GM12878 (cell line): ENCODE measurements at regions not wholly inside any gene's neighbourhood (a gene's known extent, or its start where the extent isn't known, plus 50 kb on each side); places are given as distances from the start of the nearest gene placed in this dataset.

Source experiments
- ATAC-seq: fragments of 200-7000 bp; cut with Tn5 transposase; 3 replicates; pipeline ENCODE4 v1.9.1; 2020; ENCODE audit warnings: mild to moderate bottlenecking, moderate library complexity
- BruUV-seq: library from RNA; stranded (reverse); fragments of 400-500 nt; replicated peaks from 2 replicates; lab custom pipeline; 2021; lab: Mats Ljungman, UMichigan
- CTCF ChIA-PET: fragments of 300-600 bp; sonication (Branson Sonifier 250); formaldehyde crosslinking; extraction: SDS; loops from one replicate; lab custom pipeline; 2021; ENCODE audit warnings: inconsistent platforms; lab: Yijun Ruan, JAX
- POLR2A ChIA-PET: fragments of 350-600 bp; formaldehyde crosslinking; extraction: SDS; loops from one replicate; lab custom pipeline; 2021; ENCODE audit warnings: inconsistent platforms; lab: Charles Lee
- RAD21 ChIA-PET: fragments of 300-600 bp; sonication (Branson Sonifier 250); formaldehyde crosslinking; loops from one replicate; lab custom pipeline; 2023; ENCODE audit warnings: antibody characterized with exemption; ENCODE audit not compliant: unreplicated experiment; lab: Charles Lee
- SMC1A ChIA-PET: fragments of 300-600 bp; sonication (Branson Sonifier 250); formaldehyde crosslinking; loops from one replicate; lab custom pipeline; 2023; ENCODE audit not compliant: unreplicated experiment, uncharacterized antibody; lab: Charles Lee
- DNase-seq: peaks from one replicate; pipeline ENCODE4 v3.0.0-alpha.2; 2011; ENCODE audit warnings: low read depth, low spot score
- FAIRE-seq: peaks from 3 replicates; lab custom pipeline; 2011; peaks lifted over from hg19 to GRCh38; lab: Jason Lieb, UNC
- H2AFZ ChIP-seq: 2 replicates; pipeline ENCODE4 v1.6.0; 2011; ENCODE audit warnings: low read depth, low read length, control low read depth; ENCODE audit not compliant: control insufficient read depth
- H3K27ac ChIP-seq: 2 replicates; pipeline ENCODE4 v1.5.1; 2011; ENCODE audit warnings: control low read depth; ENCODE audit not compliant: control insufficient read depth, insufficient read depth
- H3K27me3 ChIP-seq, 2 experiments: replicated peaks in 1 of 2; 2 replicates each; pipeline versions ENCODE4 v1.6.0 to v1.6.1; 2011; ENCODE audit warnings: low read length in 1 of 2; ENCODE audit not compliant: control insufficient read depth in 2 of 2, insufficient read depth in 2 of 2
- H3K36me3 ChIP-seq, 2 experiments: 2 replicates each; pipeline ENCODE4 v1.5.1; 2011; ENCODE audit warnings: low read length in 1 of 2; ENCODE audit not compliant: control insufficient read depth in 2 of 2, insufficient read depth in 2 of 2
- H3K4me1 ChIP-seq: 2 replicates; pipeline ENCODE4 v1.6.1; 2011; ENCODE audit warnings: mild to moderate bottlenecking, low read length, moderate library complexity, mixed read lengths; ENCODE audit not compliant: control insufficient read depth, insufficient read depth
- H3K4me2 ChIP-seq: 2 replicates; pipeline ENCODE4 v1.6.0; 2011; ENCODE audit warnings: control low read depth; ENCODE audit not compliant: control insufficient read depth, insufficient read depth
- H3K4me3 ChIP-seq: fragments of 200-600 bp; sonication (generic); 2 replicates; pipeline ENCODE4 v1.5.1; 2016
- H3K79me2 ChIP-seq: 2 replicates; pipeline ENCODE4 v1.6.0; 2011; ENCODE audit warnings: low read length; ENCODE audit not compliant: control insufficient read depth, insufficient read depth
- H3K9ac ChIP-seq: 2 replicates; pipeline ENCODE4 v1.8.0; 2011; ENCODE audit warnings: low read length, control low read depth, mixed read lengths; ENCODE audit not compliant: control insufficient read depth, insufficient read depth
- H3K9me3 ChIP-seq: replicated peaks from 3 replicates; pipeline ENCODE4 v1.5.1; 2011; ENCODE audit warnings: mild to moderate bottlenecking, low read length; ENCODE audit not compliant: control insufficient read depth, insufficient read depth
- H4K20me1 ChIP-seq: 2 replicates; pipeline ENCODE4 v1.6.0; 2011; ENCODE audit not compliant: control insufficient read depth, insufficient read depth
- BRCA1 ChIP-seq: IDR thresholded peaks from 2 replicates; pipeline ENCODE4 v1.6.1; 2011; ENCODE audit warnings: low read depth, low read length, improper control_type of control experiment
- CHD1 ChIP-seq: IDR thresholded peaks from 2 replicates; pipeline ENCODE4 v1.6.1; 2012; ENCODE audit warnings: low read depth, low read length, improper control_type of control experiment
- HCFC1 ChIP-seq: fragments of 150-350 bp; IDR thresholded peaks from 2 replicates; pipeline ENCODE4 v1.6.1; 2014; ENCODE audit warnings: low read length
- HDAC2 ChIP-seq: fragments of 200-600 bp; sonication (generic); IDR thresholded peaks from 2 replicates; pipeline ENCODE4 v1.6.1; 2017
- KAT2A ChIP-seq: conservative IDR thresholded peaks from 2 replicates; pipeline ENCODE4 v1.6.1; 2011; ENCODE audit warnings: low read depth, low read length; ENCODE audit not compliant: control insufficient read depth
- LARP7 ChIP-seq: fragments of 450-650 bp; IDR thresholded peaks from 2 replicates; pipeline ENCODE4 v1.6.1; 2017; ENCODE audit warnings: mild to moderate bottlenecking
- MEF2B ChIP-seq: fragments of 450-650 bp; IDR thresholded peaks from 2 replicates; pipeline ENCODE4 v1.6.1; 2018; ENCODE audit warnings: mild to moderate bottlenecking, moderate library complexity; ENCODE audit not compliant: partially characterized antibody, poor library complexity, severe bottlenecking
- MYC ChIP-seq: IDR thresholded peaks from 2 replicates; pipeline ENCODE4 v1.6.1; 2011; ENCODE audit warnings: mild to moderate bottlenecking, low read length, moderate library complexity, inconsistent platforms; ENCODE audit not compliant: insufficient read depth, insufficient replicate concordance, insufficient read length, severe bottlenecking
- NR2F1 ChIP-seq: fragments of 450-650 bp; conservative IDR thresholded peaks from 2 replicates; pipeline ENCODE4 v1.6.1; 2017; ENCODE audit warnings: mild to moderate bottlenecking
- NRF1 ChIP-seq: conservative IDR thresholded peaks from 2 replicates; pipeline ENCODE4 v1.6.1; 2011; ENCODE audit warnings: mild to moderate bottlenecking, low read depth, low read length, improper control_type of control experiment
- POLR2A ChIP-seq: IDR thresholded peaks from 2 replicates; pipeline ENCODE4 v1.6.1; 2011; ENCODE audit warnings: low read depth, mild to moderate bottlenecking, low read length
- POU2F2 ChIP-seq: IDR thresholded peaks from 3 replicates; pipeline ENCODE4 v1.6.1; 2011; ENCODE audit warnings: low read depth, mild to moderate bottlenecking, low read length, borderline replicate concordance
- SIX5 ChIP-seq: IDR thresholded peaks from 2 replicates; pipeline ENCODE4 v1.6.1; 2011; ENCODE audit warnings: mild to moderate bottlenecking, low read depth, low read length, moderate library complexity; ENCODE audit not compliant: severe bottlenecking
- SMAD1 ChIP-seq: fragments of 450-650 bp; IDR thresholded peaks from 2 replicates; pipeline ENCODE4 v1.6.1; 2018; ENCODE audit warnings: mild to moderate bottlenecking, low read depth; ENCODE audit not compliant: partially characterized antibody
- SMARCA5 ChIP-seq: fragments of 450-650 bp; IDR thresholded peaks from 2 replicates; pipeline ENCODE4 v1.6.1; 2017; ENCODE audit warnings: mild to moderate bottlenecking
- SRF ChIP-seq, 2 experiments: IDR thresholded peaks; 2 replicates each; pipeline ENCODE4 v1.6.1; 2011; ENCODE audit warnings: low read depth in 2 of 2, low read length in 2 of 2, mild to moderate bottlenecking in 1 of 2, moderate library complexity in 1 of 2
- STAT1 ChIP-seq: fragments of 450-650 bp; conservative IDR thresholded peaks from 2 replicates; pipeline ENCODE4 v1.6.1; 2014; ENCODE audit warnings: antibody characterized with exemption, mild to moderate bottlenecking
- SUPT20H ChIP-seq: IDR thresholded peaks from 2 replicates; pipeline ENCODE4 v1.6.1; 2011; ENCODE audit warnings: low read depth, mild to moderate bottlenecking, low read length, moderate library complexity, borderline replicate concordance; ENCODE audit not compliant: control insufficient read depth
- TCF7 ChIP-seq: IDR thresholded peaks from 2 replicates; pipeline ENCODE4 v1.6.1; 2014; ENCODE audit warnings: antibody characterized with exemption, borderline replicate concordance
- YY1 ChIP-seq: IDR thresholded peaks from 2 replicates; pipeline ENCODE4 v1.6.1; 2011; ENCODE audit warnings: low read depth, mild to moderate bottlenecking, low read length
- ZZZ3 ChIP-seq: IDR thresholded peaks from 2 replicates; pipeline ENCODE4 v1.6.1; 2011; ENCODE audit warnings: low read depth; ENCODE audit not compliant: control insufficient read depth, insufficient read length
- WGBS: methylation state at CpG from one replicate; pipeline ENCODE4 v1.1.6; 2016; ENCODE audit warnings: low lambda C conversion rate; ENCODE audit not compliant: insufficient replicate concordance, insufficient coverage; ENCODE audit errors: missing lambda C conversion rate; 5-methylcytosine and 5-hydroxymethylcytosine counted together
- in situ Hi-C: fragments of 300-500 bp; cut with MboI; formaldehyde crosslinking; loops from 9 replicates; pipeline ENCODE4 v1.14.3; 2018; ENCODE audit warnings: mixed read lengths
- intact Hi-C: fragments of 100-400 bp; cut with micrococcal nuclease; formaldehyde crosslinking; loops from one replicate; pipeline ENCODE4 v1.14.2; 2022; ENCODE audit not compliant: unreplicated experiment
- TF ChIP-seq, protein P1 (sequence below): fragments of 450-650 bp; IDR thresholded peaks from 2 replicates; pipeline ENCODE4 v1.6.1; 2017; ENCODE audit warnings: mild to moderate bottlenecking
- TF ChIP-seq, protein P2 (sequence below): IDR thresholded peaks from 2 replicates; pipeline ENCODE4 v1.6.1; 2012; ENCODE audit warnings: low read depth, low read length, improper control_type of control experiment
- TF ChIP-seq, protein P3 (sequence below): fragments of 150-350 bp; IDR thresholded peaks from 2 replicates; pipeline ENCODE4 v1.6.1; 2014; ENCODE audit warnings: mild to moderate bottlenecking, low read depth, low read length

DNA sequence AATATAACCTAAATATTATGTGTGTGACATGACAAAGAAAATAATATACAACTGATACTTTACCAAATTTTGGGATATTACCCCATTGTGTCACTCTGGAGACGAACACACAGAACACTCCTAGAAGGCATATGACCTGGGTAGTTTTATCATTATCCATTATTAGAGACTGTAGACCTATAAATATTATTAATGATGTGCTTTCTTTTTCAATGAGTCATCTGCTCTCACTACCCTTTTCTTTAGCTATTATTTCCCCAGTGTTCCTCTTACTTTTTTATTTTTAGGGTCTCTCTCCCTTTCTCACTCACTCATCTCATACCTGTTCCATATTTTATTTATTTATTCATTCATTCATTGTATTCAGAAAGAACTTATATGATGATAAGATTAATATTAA, 143.3 kb upstream of the ITGA4 start:
- Histone ChIP-seq H3K4me1 (peaks cover 36% of the 10 kb centered on the region), H3K27ac (peak overlapping the region; percentile 99), H3K27me3 (no peaks in the 10 kb centered on the region), H2AFZ (peak overlapping the region; percentile 33; the same call in 1 of the 2 replicates), H3K36me3 (no peaks in the 10 kb centered on the region), H3K9me3 (no peaks in the 10 kb centered on the region), H4K20me1 (no peaks in the 10 kb centered on the region), H3K9ac (peak overlapping the region; percentile 17; the same call in 1 of the 2 replicates), H3K4me3 (no peak overlapping the region), H3K79me2 (no peaks in the 10 kb centered on the region; the same call in 1 of the 2 replicates), H3K4me2 (peak overlapping the region; percentile 19; the same call in 1 of the 2 replicates)
- in situ Hi-C loops: no loop called here
- FAIRE-seq (no peak), ATAC-seq (peak; percentile 62), DNase-seq (no peak)
- 0% methylated on average over 1 of the region's 1 CpG for WGBS
- intact Hi-C loops: loop anchor here (2.0 to 5.0 kb wide), 3 partner anchors 41 to 143 kb away; partner anchors contain the start of gene ITGA4
- ChIA-PET POLR2A (interaction anchor here (0.6 to 1.9 kb wide), 9 partner anchors 8 to 271 kb away, joined by 3 to 8 read pairs (median 4); no protein-coding TSS in a partner anchor), RAD21 (interaction anchor here (0.9 to 16.8 kb wide), 21 partner anchors 9 to 402 kb away, joined by 3 to 340 read pairs (median 4); partner anchors contain the start of gene ITGA4), CTCF (interaction anchor here (0.6 to 14.1 kb wide), 12 partner anchors 8 to 275 kb away, joined by 3 to 235 read pairs (median 5); partner anchors contain the start of gene ITGA4), SMC1A (interaction anchor here (0.7 to 15.8 kb wide), 20 partner anchors 10 to 402 kb away, joined by 3 to 313 read pairs (median 10); partner anchors contain the start of gene ITGA4)
- no TSS peak for BruUV-seq
- TF ChIP-seq CHD1: no peak
- no peak for TF ChIP-seq BRCA1
- TF ChIP-seq, protein P1, sequence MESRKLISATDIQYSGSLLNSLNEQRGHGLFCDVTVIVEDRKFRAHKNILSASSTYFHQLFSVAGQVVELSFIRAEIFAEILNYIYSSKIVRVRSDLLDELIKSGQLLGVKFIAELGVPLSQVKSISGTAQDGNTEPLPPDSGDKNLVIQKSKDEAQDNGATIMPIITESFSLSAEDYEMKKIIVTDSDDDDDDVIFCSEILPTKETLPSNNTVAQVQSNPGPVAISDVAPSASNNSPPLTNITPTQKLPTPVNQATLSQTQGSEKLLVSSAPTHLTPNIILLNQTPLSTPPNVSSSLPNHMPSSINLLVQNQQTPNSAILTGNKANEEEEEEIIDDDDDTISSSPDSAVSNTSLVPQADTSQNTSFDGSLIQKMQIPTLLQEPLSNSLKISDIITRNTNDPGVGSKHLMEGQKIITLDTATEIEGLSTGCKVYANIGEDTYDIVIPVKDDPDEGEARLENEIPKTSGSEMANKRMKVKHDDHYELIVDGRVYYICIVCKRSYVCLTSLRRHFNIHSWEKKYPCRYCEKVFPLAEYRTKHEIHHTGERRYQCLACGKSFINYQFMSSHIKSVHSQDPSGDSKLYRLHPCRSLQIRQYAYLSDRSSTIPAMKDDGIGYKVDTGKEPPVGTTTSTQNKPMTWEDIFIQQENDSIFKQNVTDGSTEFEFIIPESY: no peak
- no peak for TF ChIP-seq SIX5
- no peak for TF ChIP-seq ZZZ3
- no peak for TF ChIP-seq POU2F2
- TF ChIP-seq MEF2B: peak; percentile 72
- no peak for TF ChIP-seq NR2F1
- no peak for TF ChIP-seq POLR2A
- no peak for TF ChIP-seq MYC
- TF ChIP-seq SUPT20H: no peak
- TF ChIP-seq, protein P2, sequence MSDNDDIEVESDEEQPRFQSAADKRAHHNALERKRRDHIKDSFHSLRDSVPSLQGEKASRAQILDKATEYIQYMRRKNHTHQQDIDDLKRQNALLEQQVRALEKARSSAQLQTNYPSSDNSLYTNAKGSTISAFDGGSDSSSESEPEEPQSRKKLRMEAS: no peak
- no peak for TF ChIP-seq KAT2A
- TF ChIP-seq SMARCA5: no peak
- TF ChIP-seq TCF7: no peak
- TF ChIP-seq, protein P3, sequence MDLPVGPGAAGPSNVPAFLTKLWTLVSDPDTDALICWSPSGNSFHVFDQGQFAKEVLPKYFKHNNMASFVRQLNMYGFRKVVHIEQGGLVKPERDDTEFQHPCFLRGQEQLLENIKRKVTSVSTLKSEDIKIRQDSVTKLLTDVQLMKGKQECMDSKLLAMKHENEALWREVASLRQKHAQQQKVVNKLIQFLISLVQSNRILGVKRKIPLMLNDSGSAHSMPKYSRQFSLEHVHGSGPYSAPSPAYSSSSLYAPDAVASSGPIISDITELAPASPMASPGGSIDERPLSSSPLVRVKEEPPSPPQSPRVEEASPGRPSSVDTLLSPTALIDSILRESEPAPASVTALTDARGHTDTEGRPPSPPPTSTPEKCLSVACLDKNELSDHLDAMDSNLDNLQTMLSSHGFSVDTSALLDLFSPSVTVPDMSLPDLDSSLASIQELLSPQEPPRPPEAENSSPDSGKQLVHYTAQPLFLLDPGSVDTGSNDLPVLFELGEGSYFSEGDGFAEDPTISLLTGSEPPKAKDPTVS: no peak
- no peak for TF ChIP-seq YY1
- TF ChIP-seq LARP7: no peak
- no peak for TF ChIP-seq SRF (IDR thresholded peaks at IDR 0.05; ENCODE audit: low read depth in 2 of 2, low read length in 2 of 2)
- TF ChIP-seq HCFC1: no peak
- TF ChIP-seq HDAC2: no peak
- no peak for TF ChIP-seq SMAD1
- TF ChIP-seq NRF1: no peak
- TF ChIP-seq STAT1: no peak
